Upper lobe of right lung (tissue), 1 donor: ENCODE measurements at regions not wholly inside any gene's neighbourhood (a gene's known extent, or its start where the extent isn't known, plus 50 kb on each side); places are given as distances from the start of the nearest gene placed in this dataset.

Experiments used
- ATAC-seq: fragments of 200-7000 bp; cut with Tn5 transposase; one replicate; pipeline ENCODE4 v1.9.1; 2020; ENCODE audit warnings: mild to moderate bottlenecking, moderate library complexity
- DNase-seq: peaks from one replicate; pipeline ENCODE4 v3.0.0-alpha.2; 2020
- H3K27ac ChIP-seq: fragments of 200-600 bp; one replicate; pipeline ENCODE4 v1.8.0; 2022
- H3K27me3 ChIP-seq: fragments of 200-600 bp; one replicate; pipeline ENCODE4 v1.8.0; 2022; ENCODE audit warnings: mild to moderate bottlenecking
- H3K36me3 ChIP-seq: fragments of 200-600 bp; one replicate; pipeline ENCODE4 v1.8.0; 2022
- H3K4me1 ChIP-seq: fragments of 200-600 bp; one replicate; pipeline ENCODE4 v1.8.0; 2022
- H3K4me3 ChIP-seq: fragments of 200-600 bp; one replicate; pipeline ENCODE4 v1.8.0; 2022; ENCODE audit warnings: mild to moderate bottlenecking
- H3K9me3 ChIP-seq: fragments of 200-600 bp; one replicate; pipeline ENCODE4 v1.8.0; 2022
- CTCF ChIP-seq: fragments of 200-600 bp; IDR thresholded peaks from one replicate; pipeline ENCODE4 v1.8.0; 2022; ENCODE audit warnings: antibody characterized with exemption
- intact Hi-C: fragments of 100-400 bp; cut with DNase I; formaldehyde crosslinking; loops from one replicate; pipeline ENCODE4 v1.11.0; 2022
- donor health status: DM: no; HTN: yes; CAD: no; lungs with severe emphysema.

DNA sequence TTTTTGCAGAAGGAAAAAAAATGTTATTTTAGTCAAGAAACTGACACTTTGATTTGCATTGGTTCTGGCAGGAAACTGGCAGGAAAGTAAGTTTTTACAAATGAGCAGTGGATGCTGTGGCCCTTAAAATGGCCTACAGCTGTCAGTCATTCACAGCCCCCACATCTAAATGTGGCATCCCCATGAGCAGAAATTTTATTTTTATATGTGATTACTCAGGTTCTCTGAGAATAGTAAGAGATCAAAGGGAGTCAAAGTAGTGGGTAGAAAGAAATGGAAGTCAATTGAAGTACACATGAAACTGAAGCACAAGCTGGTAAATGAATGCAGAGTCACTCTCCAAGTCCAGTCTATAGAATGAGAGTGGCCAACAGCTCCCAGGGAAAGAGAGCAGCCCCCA is 80.3 kb downstream of the ENC1 start:
- no peak for ATAC-seq

DNA sequence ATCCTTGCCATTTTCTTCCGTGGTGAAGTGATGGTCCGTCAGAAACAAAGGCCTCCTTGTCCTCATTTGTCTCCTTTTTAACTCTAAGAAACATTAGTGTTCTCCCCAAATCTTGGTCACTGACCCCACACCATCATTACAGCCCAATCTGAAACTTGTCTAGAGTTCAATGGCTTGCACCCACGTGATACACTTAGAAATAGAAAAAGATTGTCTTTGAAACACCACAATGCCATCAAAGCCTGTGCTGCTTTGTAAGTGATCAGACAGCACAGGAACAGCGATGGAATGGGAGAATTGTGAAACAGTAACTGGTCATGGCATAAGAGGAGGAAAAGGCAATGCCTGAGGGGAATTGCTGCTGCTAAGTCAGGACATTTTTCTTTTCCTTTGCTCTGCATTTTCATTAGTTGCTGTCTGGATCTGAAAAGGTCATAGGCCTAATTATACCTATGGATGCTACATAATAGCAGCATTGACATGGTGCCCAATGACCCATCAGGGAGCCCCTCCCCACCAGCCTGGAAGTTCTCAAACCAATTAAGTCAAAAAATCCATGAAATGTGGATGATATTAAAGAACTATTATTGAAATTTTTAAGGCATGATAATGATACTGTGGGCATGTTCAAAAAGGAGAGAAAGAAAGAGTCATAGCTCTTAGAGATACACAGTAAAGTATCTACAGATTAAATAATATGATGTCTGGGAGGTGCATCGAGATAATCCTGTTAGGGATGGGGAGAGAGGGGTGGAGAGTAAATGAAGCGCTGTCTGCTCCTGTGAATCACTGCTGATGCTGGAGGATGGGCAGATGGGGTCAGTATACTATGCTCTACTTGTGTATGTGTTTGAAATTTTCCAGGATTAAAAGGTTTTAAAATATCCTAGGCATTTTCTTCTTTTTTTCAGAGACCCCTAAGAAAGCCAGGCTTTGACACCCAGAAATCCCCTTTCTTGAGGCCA is 83.6 kb downstream of the ENC1 start:
- no peak for ATAC-seq
- intact Hi-C loops = no loop called here
- H3K27me3 ChIP-seq = no peaks in the 10 kb centered on the region

More for the DNA sequence above, 80.3 kb downstream of the ENC1 start:
- no peaks in the 10 kb centered on the region for H3K9me3 ChIP-seq
- intact Hi-C loops = no loop called here
- H3K36me3 ChIP-seq = no peaks in the 10 kb centered on the region
- DNase-seq = no peak
- no peaks in the 10 kb centered on the region for H3K4me1 ChIP-seq
- no peak overlapping the region for H3K27ac ChIP-seq
- no peak overlapping the region for H3K4me3 ChIP-seq
- H3K27me3 ChIP-seq = no peaks in the 10 kb centered on the region
- TF ChIP-seq CTCF = no peak

DNA sequence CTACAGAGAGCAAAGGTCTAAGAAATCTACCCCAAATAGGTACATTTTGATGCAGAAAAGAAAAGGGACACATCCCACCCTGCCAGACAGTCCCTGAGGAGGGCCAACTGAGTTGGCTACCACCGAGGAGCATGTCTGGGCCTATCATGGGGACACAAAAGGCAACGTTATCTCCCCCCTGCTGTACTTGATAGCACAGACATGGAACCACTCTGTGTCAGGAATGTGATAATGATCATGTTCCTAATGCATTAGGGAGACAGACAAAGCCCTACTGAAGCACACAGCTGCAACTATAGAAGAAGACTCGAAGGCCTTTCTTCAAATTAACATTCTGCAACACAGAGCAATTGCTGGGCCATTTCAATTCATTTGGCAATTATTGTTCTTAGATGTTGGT is 84.5 kb downstream of the ENC1 start:
- ATAC-seq (no peak), DNase-seq (no peak)
- Histone ChIP-seq H3K27me3 (no peaks in the 10 kb centered on the region), H3K27ac (no peak overlapping the region), H3K4me3 (no peak overlapping the region), H3K4me1 (no peaks in the 10 kb centered on the region), H3K36me3 (no peaks in the 10 kb centered on the region), H3K9me3 (no peaks in the 10 kb centered on the region)
- TF ChIP-seq CTCF = no peak
- intact Hi-C loops = no loop called here

More for the DNA sequence above, 83.6 kb downstream of the ENC1 start:
- no peak for DNase-seq
- Histone ChIP-seq H3K9me3 (no peaks in the 10 kb centered on the region), H3K4me3 (no peak overlapping the region), H3K4me1 (no peaks in the 10 kb centered on the region), H3K36me3 (no peaks in the 10 kb centered on the region), H3K27ac (no peak overlapping the region)
- TF ChIP-seq CTCF = no peak

DNA sequence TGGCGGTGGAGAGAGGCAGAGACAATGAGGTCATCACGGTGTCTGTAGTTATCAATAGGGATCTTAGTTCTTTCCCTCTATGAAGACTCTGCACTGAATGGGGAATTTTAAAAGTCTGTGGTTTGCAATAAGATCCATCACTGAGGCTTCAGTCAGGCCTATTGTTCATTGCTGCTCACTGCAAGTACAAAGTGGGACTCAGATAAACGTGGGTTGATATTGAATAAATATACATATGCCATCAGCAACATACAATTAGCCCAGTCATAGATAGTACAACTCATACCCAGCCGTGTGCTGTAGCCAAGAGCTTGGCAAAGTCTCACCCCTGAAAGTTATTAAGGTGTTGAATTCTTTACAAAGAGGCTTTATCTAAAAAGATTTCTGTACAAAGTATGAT is 88.4 kb downstream of the ENC1 start:
- intact Hi-C loops = no loop called here
- Histone ChIP-seq H3K36me3 (no peaks in the 10 kb centered on the region), H3K4me1 (no peaks in the 10 kb centered on the region), H3K27me3 (no peaks in the 10 kb centered on the region), H3K9me3 (no peaks in the 10 kb centered on the region), H3K27ac (no peak overlapping the region), H3K4me3 (no peak overlapping the region)
- TF ChIP-seq CTCF = no peak
- ATAC-seq (no peak), DNase-seq (no peak)

DNA sequence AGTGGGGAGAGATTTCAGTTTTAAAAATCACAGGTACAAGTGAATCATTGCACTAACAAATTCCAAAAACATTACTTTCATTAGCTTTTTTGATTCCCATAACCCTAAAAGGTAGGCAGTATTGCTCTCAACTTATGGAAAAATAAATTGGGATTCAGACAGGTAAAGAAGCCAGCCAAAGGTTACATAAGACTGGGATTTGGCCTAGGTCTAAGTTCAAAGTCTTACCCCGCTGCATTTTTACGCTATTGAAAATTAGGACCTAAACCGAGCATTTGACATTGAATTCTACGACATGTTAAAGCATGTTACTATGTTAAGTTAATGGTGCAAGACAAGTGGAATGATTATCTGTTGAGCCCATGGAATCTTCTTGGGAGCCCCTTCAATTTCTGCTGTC is 89.6 kb downstream of the ENC1 start:
- H3K27me3 ChIP-seq = no peaks in the 10 kb centered on the region
- no peak overlapping the region for H3K4me3 ChIP-seq
- H3K4me1 ChIP-seq = no peaks in the 10 kb centered on the region
- TF ChIP-seq CTCF = no peak
- H3K9me3 ChIP-seq = no peaks in the 10 kb centered on the region
- ATAC-seq = no peak
- H3K36me3 ChIP-seq = no peaks in the 10 kb centered on the region
- intact Hi-C loops = no loop called here
- no peak for DNase-seq
- no peak overlapping the region for H3K27ac ChIP-seq
